Parathyroid adenoma (tissue), 2 donors: ENCODE measurements at regions not wholly inside any gene's neighbourhood (a gene's known extent, or its start where the extent isn't known, plus 50 kb on each side); places are given as distances from the start of the nearest gene placed in this dataset.

Experiments
- H2AFZ ChIP-seq: fragments of 300-600 bp; sonication (generic); one replicate; pipeline ENCODE4 v1.7.0; 2017; ENCODE audit warnings: antibody characterized with exemption, mild to moderate bottlenecking
- H3K27ac ChIP-seq: fragments of 300-600 bp; sonication (generic); one replicate; pipeline ENCODE4 v1.7.0; 2017
- H3K27me3 ChIP-seq: fragments of 300-600 bp; sonication (generic); one replicate; pipeline ENCODE4 v1.7.0; 2017; ENCODE audit warnings: low read length; ENCODE audit not compliant: control insufficient read depth, insufficient read depth
- H3K36me3 ChIP-seq: fragments of 300-600 bp; sonication (generic); one replicate; pipeline ENCODE4 v1.7.0; 2017; ENCODE audit warnings: low read length; ENCODE audit not compliant: control insufficient read depth, insufficient read depth
- H3K4me1 ChIP-seq: fragments of 300-600 bp; sonication (generic); one replicate; pipeline ENCODE4 v1.7.0; 2017; ENCODE audit warnings: control low read depth
- H3K4me2 ChIP-seq: fragments of 300-600 bp; sonication (generic); one replicate; pipeline ENCODE4 v1.7.0; 2017; ENCODE audit warnings: low read length
- H3K4me3 ChIP-seq: fragments of 300-600 bp; sonication (generic); one replicate; pipeline ENCODE4 v1.7.0; 2017; ENCODE audit warnings: low read depth, low read length
- H3K79me2 ChIP-seq: fragments of 300-600 bp; sonication (generic); one replicate; pipeline ENCODE4 v1.7.0; 2017; ENCODE audit warnings: control low read depth
- H3K9ac ChIP-seq: fragments of 300-600 bp; sonication (generic); one replicate; pipeline ENCODE4 v1.7.0; 2017; ENCODE audit warnings: mild to moderate bottlenecking
- H3K9me3 ChIP-seq: fragments of 300-600 bp; sonication (generic); one replicate; pipeline ENCODE4 v1.7.0; 2017; ENCODE audit warnings: low read length; ENCODE audit not compliant: control insufficient read depth
- CTCF ChIP-seq: fragments of 300-600 bp; sonication (generic); IDR thresholded peaks from one replicate; pipeline ENCODE4 v1.7.0; 2017; ENCODE audit warnings: antibody characterized with exemption, mild to moderate bottlenecking
- donor health status: primary hyperparathyroidism.

- Histone ChIP-seq H3K9ac (no peak overlapping the region), H3K36me3 (no peaks in the 10 kb centered on the region), H3K4me1 (no peaks in the 10 kb centered on the region), H3K27me3 (no peaks in the 10 kb centered on the region), H3K79me2 (no peaks in the 10 kb centered on the region), H3K9me3 (no peaks in the 10 kb centered on the region), H3K4me2 (no peak overlapping the region), H3K4me3 (no peak overlapping the region), H2AFZ (no peak overlapping the region), H3K27ac (no peak overlapping the region)
- no peak for TF ChIP-seq CTCF
Observed at GRCh38 chr3:28703843-28704242, 355.2 kb upstream of the AZI2 start.

GRCh38 chr3:28711293-28711692, 362.7 kb upstream of the AZI2 start:
- Histone ChIP-seq H3K4me3 (no peak overlapping the region), H3K4me1 (no peaks in the 10 kb centered on the region), H3K9ac (no peak overlapping the region), H2AFZ (no peak overlapping the region), H3K27me3 (no peaks in the 10 kb centered on the region), H3K36me3 (no peaks in the 10 kb centered on the region), H3K4me2 (no peak overlapping the region), H3K9me3 (no peaks in the 10 kb centered on the region), H3K79me2 (no peaks in the 10 kb centered on the region), H3K27ac (no peak overlapping the region)
- no peak for TF ChIP-seq CTCF

GRCh38 chr3:28716939-28717338, 368.3 kb upstream of the AZI2 start:
- TF ChIP-seq CTCF: no peak
- no peaks in the 10 kb centered on the region for H3K9me3 ChIP-seq
- no peak overlapping the region for H3K4me3 ChIP-seq
- no peak overlapping the region for H3K27ac ChIP-seq
- H3K9ac ChIP-seq: no peak overlapping the region
- H2AFZ ChIP-seq: no peak overlapping the region
- no peaks in the 10 kb centered on the region for H3K79me2 ChIP-seq
- H3K4me1 ChIP-seq: no peaks in the 10 kb centered on the region
- no peaks in the 10 kb centered on the region for H3K27me3 ChIP-seq
- H3K4me2 ChIP-seq: no peak overlapping the region
- H3K36me3 ChIP-seq: no peaks in the 10 kb centered on the region

- Histone ChIP-seq H3K36me3 (no peaks in the 10 kb centered on the region), H3K9me3 (no peaks in the 10 kb centered on the region), H3K4me1 (no peaks in the 10 kb centered on the region), H3K4me3 (no peak overlapping the region), H3K9ac (no peak overlapping the region), H3K27me3 (no peaks in the 10 kb centered on the region), H3K4me2 (no peak overlapping the region), H2AFZ (no peak overlapping the region), H3K27ac (no peak overlapping the region), H3K79me2 (no peaks in the 10 kb centered on the region)
- no peak for TF ChIP-seq CTCF
Observed at GRCh38 chr3:28718074-28718849, 369.6 kb upstream of the AZI2 start.

- no peak for TF ChIP-seq CTCF
- no peak overlapping the region for H3K4me2 ChIP-seq
- H3K4me1 ChIP-seq: no peaks in the 10 kb centered on the region
- H2AFZ ChIP-seq: no peak overlapping the region
- no peak overlapping the region for H3K9ac ChIP-seq
- H3K27ac ChIP-seq: no peak overlapping the region
- no peaks in the 10 kb centered on the region for H3K36me3 ChIP-seq
- no peak overlapping the region for H3K4me3 ChIP-seq
- no peaks in the 10 kb centered on the region for H3K79me2 ChIP-seq
- H3K27me3 ChIP-seq: no peaks in the 10 kb centered on the region
- no peaks in the 10 kb centered on the region for H3K9me3 ChIP-seq
Observed at GRCh38 chr3:28726840-28727239, 378.2 kb upstream of the AZI2 start.
